Mucosa of rectum (tissue), 2 donors: ENCODE measurements at regions not wholly inside any gene's neighbourhood (a gene's known extent, or its start where the extent isn't known, plus 50 kb on each side); places are given as distances from the start of the nearest gene placed in this dataset.
"Not testable (repeated sequence)": the region's sequence is repeated elsewhere in the genome, so short reads cannot be mapped to it uniquely, and the experiment has no call there.

ENCODE experiments used
- H3K27ac ChIP-seq, 2 donors: one replicate each; pipeline ENCODE4 v1.7.0; 2013; ENCODE audit warnings: inconsistent platforms in 2 of 2, low read depth in 2 of 2, low read length in 2 of 2
- H3K27me3 ChIP-seq, 2 donors: one replicate each; pipeline ENCODE4 v1.7.0; 2013; ENCODE audit warnings: low read length in 2 of 2; ENCODE audit not compliant: control insufficient read depth in 2 of 2, insufficient read depth in 2 of 2
- H3K36me3 ChIP-seq, 2 donors: one replicate each; pipeline ENCODE4 v1.7.0; 2013; ENCODE audit warnings: low read length in 2 of 2; ENCODE audit not compliant: control insufficient read depth in 2 of 2, insufficient read depth in 2 of 2
- H3K4me1 ChIP-seq, 2 donors: one replicate each; pipeline ENCODE4 v1.7.0; 2013; ENCODE audit warnings: low read length in 2 of 2, mild to moderate bottlenecking in 1 of 2; ENCODE audit not compliant: control insufficient read depth in 2 of 2, insufficient read depth in 2 of 2
- H3K4me3 ChIP-seq, 2 donors: one replicate each; pipeline ENCODE4 v1.7.0; 2013; ENCODE audit warnings: low read length in 2 of 2
- H3K9ac ChIP-seq, 2 donors: one replicate each; pipeline ENCODE4 v1.7.0; 2013; ENCODE audit warnings: low read length in 2 of 2, low read depth in 1 of 2, mild to moderate bottlenecking in 1 of 2
- H3K9me3 ChIP-seq, 2 donors: one replicate each; pipeline ENCODE4 v1.7.0; 2013; ENCODE audit warnings: low read length in 2 of 2; ENCODE audit not compliant: control insufficient read depth in 2 of 2
- donor health status: healthy.
- donor health status: Normal muscosa, but diverticular disease.

- Histone ChIP-seq H3K36me3 (no peaks in the 10 kb centered on the region), H3K4me3 (no peak overlapping the region), H3K27me3 (no peaks in the 10 kb centered on the region), H3K4me1 (no peaks in the 10 kb centered on the region), H3K9me3 (no peaks in the 10 kb centered on the region), H3K27ac (no peak overlapping the region), H3K9ac (no peak overlapping the region)
Observed at GRCh38 chr15:98083203-98083910, 122.9 kb downstream of the ARRDC4 start.

- Histone ChIP-seq H3K9ac (no peak overlapping the region), H3K9me3 (no peaks in the 10 kb centered on the region), H3K36me3 (no peaks in the 10 kb centered on the region), H3K27me3 (no peaks in the 10 kb centered on the region), H3K4me1 (no peaks in the 10 kb centered on the region), H3K4me3 (no peak overlapping the region), H3K27ac (no peak overlapping the region)
Observed at GRCh38 chr15:98085003-98085639, 124.6 kb downstream of the ARRDC4 start.

- H3K36me3 ChIP-seq, H3K27me3 ChIP-seq, H3K9me3 ChIP-seq, H3K4me3 ChIP-seq, H3K9ac ChIP-seq, H3K4me1 ChIP-seq, H3K27ac ChIP-seq: not testable (repeated sequence)
Observed at GRCh38 chr15:98088307-98088945, 127.9 kb downstream of the ARRDC4 start.

- H3K9me3 ChIP-seq, H3K9ac ChIP-seq, H3K27ac ChIP-seq, H3K4me1 ChIP-seq, H3K4me3 ChIP-seq, H3K36me3 ChIP-seq, H3K27me3 ChIP-seq: not testable (repeated sequence)
Observed at GRCh38 chr15:98089352-98089751, 128.8 kb downstream of the ARRDC4 start.

- H3K9ac ChIP-seq, H3K27me3 ChIP-seq, H3K27ac ChIP-seq, H3K36me3 ChIP-seq, H3K9me3 ChIP-seq, H3K4me1 ChIP-seq, H3K4me3 ChIP-seq: not testable (repeated sequence)
Observed at GRCh38 chr15:98097986-98098385, 137.5 kb downstream of the ARRDC4 start.

GRCh38 chr15:98100606-98101005, 140.1 kb downstream of the ARRDC4 start:
- H3K9ac ChIP-seq, H3K36me3 ChIP-seq, H3K4me1 ChIP-seq, H3K9me3 ChIP-seq, H3K27ac ChIP-seq, H3K4me3 ChIP-seq, H3K27me3 ChIP-seq: not testable (repeated sequence)

GRCh38 chr15:98103570-98103969, 143.1 kb downstream of the ARRDC4 start:
- H3K4me1 ChIP-seq: no peaks in the 10 kb centered on the region
- H3K9ac ChIP-seq: no peak overlapping the region
- H3K4me3 ChIP-seq: no peak overlapping the region
- no peaks in the 10 kb centered on the region for H3K9me3 ChIP-seq
- no peak overlapping the region for H3K27ac ChIP-seq
- no peaks in the 10 kb centered on the region for H3K27me3 ChIP-seq
- no peaks in the 10 kb centered on the region for H3K36me3 ChIP-seq

GRCh38 chr15:98104386-98105151, 144.1 kb downstream of the ARRDC4 start:
- H3K4me1 ChIP-seq: not testable (repeated sequence)

GRCh38 chr15:98106615-98107194, 146.2 kb downstream of the ARRDC4 start:
- not testable (repeated sequence) for H3K9ac ChIP-seq, H3K27me3 ChIP-seq, H3K4me1 ChIP-seq, H3K27ac ChIP-seq, H3K9me3 ChIP-seq, H3K4me3 ChIP-seq, H3K36me3 ChIP-seq

More at GRCh38 chr15:98104386-98105151, 144.1 kb downstream of the ARRDC4 start:
- not testable (repeated sequence) for H3K9ac ChIP-seq, H3K36me3 ChIP-seq, H3K9me3 ChIP-seq, H3K4me3 ChIP-seq, H3K27me3 ChIP-seq, H3K27ac ChIP-seq

- Histone ChIP-seq H3K9ac (no peak overlapping the region), H3K4me3 (no peak overlapping the region), H3K36me3 (no peaks in the 10 kb centered on the region), H3K9me3 (no peaks in the 10 kb centered on the region), H3K27me3 (no peaks in the 10 kb centered on the region), H3K4me1 (no peaks in the 10 kb centered on the region), H3K27ac (no peak overlapping the region)
Observed at GRCh38 chr15:98111806-98112205, 151.3 kb downstream of the ARRDC4 start.
